GM23248 (cell line): ENCODE measurements at regions not wholly inside any gene's neighbourhood (a gene's known extent, or its start where the extent isn't known, plus 50 kb on each side); places are given as distances from the start of the nearest gene placed in this dataset.
"Not testable (repeated sequence)": the region's sequence is repeated elsewhere in the genome, so short reads cannot be mapped to it uniquely, and the experiment has no call there.

ENCODE experiments used
- DNase-seq: peaks from one replicate; pipeline ENCODE4 v3.0.0-alpha.2; 2015
- H2AFZ ChIP-seq: fragments of 200-600 bp; sonication (generic); 2 replicates; pipeline ENCODE4 v1.6.1; 2016; ENCODE audit warnings: antibody characterized with exemption
- H3F3A ChIP-seq: fragments of 200-600 bp; sonication (generic); 2 replicates; pipeline ENCODE4 v1.6.1; 2016; ENCODE audit warnings: mild to moderate bottlenecking, antibody characterized with exemption, mixed run types; ENCODE audit not compliant: insufficient read depth
- H3K27ac ChIP-seq: fragments of 200-600 bp; sonication (generic); 2 replicates; pipeline ENCODE4 v1.5.1; 2016; ENCODE audit warnings: mild to moderate bottlenecking
- H3K27me3 ChIP-seq: fragments of 200-600 bp; sonication (generic); replicated peaks from 2 replicates; pipeline ENCODE4 v1.6.1; 2016; ENCODE audit warnings: mild to moderate bottlenecking; ENCODE audit not compliant: insufficient read depth
- H3K36me3 ChIP-seq: fragments of 200-600 bp; sonication (generic); 2 replicates; pipeline ENCODE4 v1.6.1; 2016; ENCODE audit warnings: low read depth, mild to moderate bottlenecking
- H3K4me1 ChIP-seq: fragments of 200-600 bp; sonication (generic); 2 replicates; pipeline ENCODE4 v1.6.1; 2016; ENCODE audit warnings: mild to moderate bottlenecking; ENCODE audit not compliant: insufficient read depth
- H3K4me2 ChIP-seq: fragments of 200-600 bp; sonication (generic); one replicate; pipeline ENCODE4 v1.6.1; 2016; ENCODE audit warnings: mild to moderate bottlenecking; ENCODE audit not compliant: unreplicated experiment
- H3K4me3 ChIP-seq: fragments of 200-600 bp; sonication (generic); 2 replicates; pipeline ENCODE4 v1.5.1; 2016; ENCODE audit warnings: mild to moderate bottlenecking
- H3K79me2 ChIP-seq: fragments of 200-600 bp; sonication (generic); 2 replicates; pipeline ENCODE4 v1.6.1; 2016; ENCODE audit warnings: mild to moderate bottlenecking; ENCODE audit not compliant: insufficient read depth
- H3K9ac ChIP-seq: fragments of 200-600 bp; sonication (generic); 2 replicates; pipeline ENCODE4 v1.6.1; 2016; ENCODE audit warnings: mild to moderate bottlenecking
- H3K9me2 ChIP-seq: fragments of 200-600 bp; sonication (generic); 2 replicates; pipeline ENCODE4 v1.6.1; 2016; ENCODE audit warnings: mixed run types, mild to moderate bottlenecking, moderate library complexity; ENCODE audit not compliant: insufficient read depth
- H3K9me3 ChIP-seq: fragments of 200-600 bp; sonication (generic); one replicate; pipeline ENCODE4 v1.6.1; 2017; ENCODE audit warnings: low read depth
- H4K20me1 ChIP-seq: fragments of 200-600 bp; sonication (generic); 2 replicates; pipeline ENCODE4 v1.6.0; 2016; ENCODE audit not compliant: insufficient read depth
- EZH2 ChIP-seq: fragments of 200-600 bp; sonication (generic); IDR thresholded peaks from 2 replicates; pipeline ENCODE4 v1.6.1; 2018; ENCODE audit warnings: antibody characterized with exemption, mild to moderate bottlenecking; ENCODE audit not compliant: insufficient read depth, poor library complexity, severe bottlenecking
- EZH2phosphoT487 ChIP-seq: fragments of 200-600 bp; sonication (generic); IDR thresholded peaks from 2 replicates; pipeline ENCODE4 v1.6.1; 2018; ENCODE audit warnings: antibody characterized with exemption, moderate library complexity, mild to moderate bottlenecking, low read depth; ENCODE audit not compliant: insufficient read depth
- WGBS, 2 experiments: methylation state at CpG; one replicate each; pipeline ENCODE4 v1.1.6; 2015 to 2017; ENCODE audit warnings: low lambda C conversion rate in 2 of 2, low coverage in 1 of 2; ENCODE audit errors: missing lambda C conversion rate in 2 of 2; 5-methylcytosine and 5-hydroxymethylcytosine counted together
- in situ Hi-C: fragments of 300-500 bp; cut with MboI; formaldehyde crosslinking; loops from 2 replicates; pipeline ENCODE4 v1.15.0; 2020

GRCh38 chr16:52740333-52740732 lies 193.4 kb upstream of the TOX3 start:
- H3K4me1 ChIP-seq = no peaks in the 10 kb centered on the region
- H3K4me2 ChIP-seq = no peak overlapping the region
- TF ChIP-seq EZH2phosphoT487 (no peak), EZH2 (no peak)
- no peak overlapping the region for H2AFZ ChIP-seq
- in situ Hi-C loops = no loop called here
- 26 to 34% methylated on average over 2 of the region's 2 CpGs for WGBS, 2 experiments
- H3K79me2 ChIP-seq = no peaks in the 10 kb centered on the region
- no peak overlapping the region for H3K27ac ChIP-seq
- H4K20me1 ChIP-seq = no peaks in the 10 kb centered on the region
- no peaks in the 10 kb centered on the region for H3K9me3 ChIP-seq
- DNase-seq = no peak
- no peaks in the 10 kb centered on the region for H3K27me3 ChIP-seq
- H3K9me2 ChIP-seq = no peaks in the 10 kb centered on the region
- no peak overlapping the region for H3K9ac ChIP-seq
- H3K4me3 ChIP-seq = no peak overlapping the region
- no peaks in the 10 kb centered on the region for H3F3A ChIP-seq
- no peaks in the 10 kb centered on the region for H3K36me3 ChIP-seq

- in situ Hi-C loops, H3K4me3 ChIP-seq, H3K4me1 ChIP-seq, H3K79me2 ChIP-seq, H3K9me2 ChIP-seq, H3F3A ChIP-seq, DNase-seq, H3K36me3 ChIP-seq, H4K20me1 ChIP-seq, H3K9ac ChIP-seq, H3K27ac ChIP-seq, H3K4me2 ChIP-seq, H3K9me3 ChIP-seq, H3K27me3 ChIP-seq, H2AFZ ChIP-seq: not testable (repeated sequence)
- WGBS, 2 experiments = 24 to 39% methylated on average over 2 of the region's 2 CpGs
Observed at GRCh38 chr16:52738992-52739391, 192.0 kb upstream of the TOX3 start.

DNA sequence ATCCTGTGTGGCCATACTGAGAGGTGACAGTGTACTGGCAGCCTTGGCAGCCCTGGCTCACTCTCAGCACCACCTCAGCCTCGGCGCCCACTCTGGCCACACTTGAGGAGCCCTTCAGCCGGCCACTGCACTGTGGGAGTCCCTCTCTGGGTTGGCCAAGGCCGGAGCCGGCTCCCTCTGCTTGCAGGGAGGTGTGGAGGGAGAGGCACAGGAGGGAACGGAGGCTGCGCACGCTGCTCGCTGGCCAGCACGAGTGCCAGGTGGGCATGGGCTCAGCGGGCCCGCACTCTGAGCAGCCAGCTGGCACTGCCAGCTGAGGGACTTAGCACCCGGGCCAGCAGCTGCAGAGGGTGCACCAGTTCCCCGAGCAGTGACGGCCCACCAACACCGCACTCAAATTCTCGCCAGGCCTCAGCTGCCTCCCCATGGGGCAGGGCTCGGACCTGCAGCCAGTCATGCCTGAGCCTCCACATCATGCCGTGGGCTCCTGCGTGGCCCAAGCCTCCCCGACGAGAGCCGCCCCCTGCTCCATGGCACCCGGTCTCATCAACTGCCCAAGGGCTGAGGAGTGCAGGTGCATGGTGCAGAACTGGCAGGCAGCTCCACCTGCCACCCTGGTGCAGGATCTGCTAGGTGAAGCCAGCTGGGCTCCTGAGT lies 184.4 kb upstream of the TOX3 start:
- H4K20me1 ChIP-seq = no peaks in the 10 kb centered on the region
- WGBS, 2 experiments = 53 to 59% methylated on average over 19 to 24 of the region's 24 CpGs
- no peak overlapping the region for H3K4me2 ChIP-seq
- no peaks in the 10 kb centered on the region for H3K36me3 ChIP-seq
- no peaks in the 10 kb centered on the region for H3F3A ChIP-seq
- H3K27me3 ChIP-seq = no peaks in the 10 kb centered on the region
- TF ChIP-seq EZH2phosphoT487 (no peak), EZH2 (no peak)
- no peaks in the 10 kb centered on the region for H3K4me1 ChIP-seq
- in situ Hi-C loops = no loop called here
- H3K9me2 ChIP-seq = no peaks in the 10 kb centered on the region
- no peak overlapping the region for H3K9ac ChIP-seq
- H3K79me2 ChIP-seq = no peaks in the 10 kb centered on the region
- H3K27ac ChIP-seq = no peak overlapping the region
- no peaks in the 10 kb centered on the region for H3K9me3 ChIP-seq
- no peak overlapping the region for H3K4me3 ChIP-seq
- no peak for DNase-seq
- no peak overlapping the region for H2AFZ ChIP-seq

GRCh38 chr16:52729731-52730130 lies 182.8 kb upstream of the TOX3 start:
- H3K9ac ChIP-seq = no peak overlapping the region
- H3K79me2 ChIP-seq = no peaks in the 10 kb centered on the region
- no peaks in the 10 kb centered on the region for H3K9me2 ChIP-seq
- no peaks in the 10 kb centered on the region for H3K36me3 ChIP-seq
- no peak overlapping the region for H3K4me2 ChIP-seq
- in situ Hi-C loops = no loop called here
- H3F3A ChIP-seq = no peaks in the 10 kb centered on the region
- no peak for DNase-seq
- TF ChIP-seq EZH2phosphoT487 (no peak), EZH2 (no peak)
- H3K4me3 ChIP-seq = no peak overlapping the region
- no peak overlapping the region for H3K27ac ChIP-seq
- no peaks in the 10 kb centered on the region for H3K27me3 ChIP-seq
- 29 to 47% methylated on average over 7 of the region's 7 CpGs for WGBS, 2 experiments
- H2AFZ ChIP-seq = no peak overlapping the region
- no peaks in the 10 kb centered on the region for H3K9me3 ChIP-seq
- no peaks in the 10 kb centered on the region for H3K4me1 ChIP-seq
- H4K20me1 ChIP-seq = no peaks in the 10 kb centered on the region

DNA sequence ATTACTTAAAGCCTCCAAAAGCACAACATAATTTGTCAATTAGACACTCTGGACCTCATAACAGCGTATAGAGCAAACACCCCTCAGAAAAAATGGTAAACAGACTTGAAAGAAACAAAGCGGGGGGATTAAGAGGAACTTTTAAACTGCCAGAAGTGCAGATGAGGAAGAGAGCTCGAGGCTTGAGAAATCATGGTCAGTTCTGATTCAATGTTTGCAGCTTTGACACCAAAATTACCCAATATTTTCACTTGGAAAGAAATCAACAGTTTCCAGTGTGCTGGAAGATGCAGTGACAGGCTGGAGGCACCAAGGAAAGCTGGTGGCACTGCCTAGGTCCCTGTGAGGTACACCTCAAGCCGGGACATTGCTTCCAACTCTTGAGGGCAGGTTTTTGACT lies 180.9 kb upstream of the TOX3 start:
- Histone ChIP-seq H3K4me1 (no peaks in the 10 kb centered on the region), H4K20me1 (no peaks in the 10 kb centered on the region), H3K9me2 (no peaks in the 10 kb centered on the region), H3K27ac (no peak overlapping the region), H3K4me3 (no peak overlapping the region), H3F3A (no peaks in the 10 kb centered on the region), H3K9ac (no peak overlapping the region), H3K36me3 (no peaks in the 10 kb centered on the region), H3K4me2 (no peak overlapping the region), H2AFZ (no peak overlapping the region), H3K9me3 (no peaks in the 10 kb centered on the region), H3K79me2 (no peaks in the 10 kb centered on the region), H3K27me3 (no peaks in the 10 kb centered on the region)
- no peak for TF ChIP-seq EZH2phosphoT487
- no peak for TF ChIP-seq EZH2
- in situ Hi-C loops = no loop called here
- WGBS, 2 experiments = 2 to 5% methylated on average over 4 of the region's 4 CpGs
- DNase-seq = no peak
